Liver (tissue), 8 donors: ENCODE measurements at regions not wholly inside any gene's neighbourhood (a gene's known extent, or its start where the extent isn't known, plus 50 kb on each side); places are given as distances from the start of the nearest gene placed in this dataset.

Experiments used
- DNase-seq: peaks from one replicate; pipeline ENCODE4 v3.0.0-alpha.2; 2017; ENCODE audit warnings: low spot score
- H3K27ac ChIP-seq, 2 donors: one replicate each; pipeline ENCODE4 v1.7.0; 2013; ENCODE audit warnings: inconsistent platforms in 2 of 2, low read length in 2 of 2, control low read depth in 1 of 2, low read depth in 1 of 2, mild to moderate bottlenecking in 1 of 2
- H3K27me3 ChIP-seq, 4 donors: one replicate each; pipeline versions ENCODE4 v1.6.1 to v1.7.0; 2013; ENCODE audit warnings: low read length in 3 of 4, inconsistent platforms in 1 of 4, mild to moderate bottlenecking in 1 of 4, moderate library complexity in 1 of 4; ENCODE audit not compliant: control insufficient read depth in 4 of 4, insufficient read depth in 4 of 4
- H3K36me3 ChIP-seq, 4 donors: one replicate each; pipeline versions ENCODE4 v1.6.1 to v1.7.0; 2013; ENCODE audit warnings: low read length in 3 of 4, mild to moderate bottlenecking in 3 of 4, low read depth in 1 of 4, moderate library complexity in 1 of 4; ENCODE audit not compliant: control insufficient read depth in 4 of 4, insufficient read depth in 3 of 4
- H3K4me1 ChIP-seq, 4 donors: one replicate each; pipeline versions ENCODE4 v1.6.1 to v1.7.0; 2013; ENCODE audit warnings: low read length in 3 of 4, mild to moderate bottlenecking in 3 of 4, moderate library complexity in 1 of 4; ENCODE audit not compliant: control insufficient read depth in 4 of 4, insufficient read depth in 4 of 4
- H3K4me3 ChIP-seq, 3 donors: one replicate each; pipeline versions ENCODE4 v1.6.1 to v1.7.0; 2013; ENCODE audit warnings: low read length in 3 of 3, control low read depth in 1 of 3, low read depth in 1 of 3, mild to moderate bottlenecking in 1 of 3
- H3K9ac ChIP-seq, 2 donors: one replicate each; pipeline ENCODE4 v1.7.0; 2013; ENCODE audit warnings: low read length in 2 of 2, mild to moderate bottlenecking in 2 of 2, moderate library complexity in 2 of 2, control low read depth in 1 of 2, low read depth in 1 of 2
- H3K9me3 ChIP-seq, 4 donors: one replicate each; pipeline versions ENCODE4 v1.6.1 to v1.7.0; 2013; ENCODE audit warnings: low read length in 3 of 4; ENCODE audit not compliant: control insufficient read depth in 4 of 4
- ATF3 ChIP-seq: IDR thresholded peaks from 2 replicates; pipeline ENCODE4 v1.6.1; 2016; ENCODE audit warnings: antibody characterized with exemption
- CTCF ChIP-seq: fragments of 150-350 bp; IDR thresholded peaks from 2 replicates; pipeline ENCODE4 v1.5.1; 2017; ENCODE audit warnings: improper control_type of control experiment, low read depth, low read length; ENCODE audit not compliant: missing input control
- EGR1 ChIP-seq, 2 donors: IDR thresholded peaks; 2 replicates each; pipeline ENCODE4 v1.6.1; 2016 to 2018; ENCODE audit warnings: antibody characterized with exemption in 2 of 2, low read depth in 2 of 2
- FOXA1 ChIP-seq: IDR thresholded peaks from 2 replicates; pipeline ENCODE4 v1.6.1; 2016; ENCODE audit warnings: antibody characterized with exemption
- FOXA2 ChIP-seq: IDR thresholded peaks from 2 replicates; pipeline ENCODE4 v1.6.1; 2016; ENCODE audit warnings: antibody characterized with exemption
- GABPA ChIP-seq, 2 donors: IDR thresholded peaks in 1 of 2; conservative IDR thresholded peaks in 1 of 2; 2 replicates each; pipeline ENCODE4 v1.6.1; 2016; ENCODE audit warnings: antibody characterized with exemption in 2 of 2, mild to moderate bottlenecking in 1 of 2, moderate library complexity in 1 of 2
- HNF4A ChIP-seq, 2 donors: conservative IDR thresholded peaks; 2 replicates each; pipeline ENCODE4 v1.6.1; 2016; ENCODE audit warnings: antibody characterized with exemption in 2 of 2, mild to moderate bottlenecking in 2 of 2
- HNF4G ChIP-seq: IDR thresholded peaks from 2 replicates; pipeline ENCODE4 v1.6.1; 2016; ENCODE audit warnings: antibody characterized with exemption
- JUND ChIP-seq, 2 donors: IDR thresholded peaks; 2 replicates each; pipeline ENCODE4 v1.6.1; 2016; ENCODE audit warnings: antibody characterized with exemption in 2 of 2
- MAX ChIP-seq: IDR thresholded peaks from 2 replicates; pipeline ENCODE4 v1.6.1; 2016; ENCODE audit warnings: antibody characterized with exemption
- NR2F2 ChIP-seq: IDR thresholded peaks from 2 replicates; pipeline ENCODE4 v1.6.1; 2016; ENCODE audit warnings: antibody characterized with exemption
- REST ChIP-seq: IDR thresholded peaks from 2 replicates; pipeline ENCODE4 v1.6.1; 2016; ENCODE audit warnings: antibody characterized with exemption, mild to moderate bottlenecking
- SP1 ChIP-seq: IDR thresholded peaks from 2 replicates; pipeline ENCODE4 v1.6.1; 2018; ENCODE audit warnings: antibody characterized with exemption, mild to moderate bottlenecking
- TAF1 ChIP-seq: conservative IDR thresholded peaks from 2 replicates; pipeline ENCODE4 v1.6.1; 2016; ENCODE audit warnings: antibody characterized with exemption, mild to moderate bottlenecking
- WGBS: extraction: QIAGEN DNeasy Blood & Tissue Kit; methylation state at CpG from one replicate; pipeline ENCODE4 v1.1.7; 2013; 5-methylcytosine and 5-hydroxymethylcytosine counted together
- donor health status: healthy.
- donor health status: healthy.
- donor health status: healthy.
- donor health status: healthy.
- donor health status: healthy.

- TF ChIP-seq ATF3, result no peak
These were observed 713.8 kb downstream of the TBC1D22A start (continued) for GRCh38 chr22:47476231-47476630.

GRCh38 chr22:47474895-47475294 lies 712.4 kb downstream of the TBC1D22A start:
- Histone ChIP-seq H3K4me1 (no peaks in the 10 kb centered on the region), H3K36me3 (no peaks in the 10 kb centered on the region), H3K4me3 (no peak overlapping the region), H3K27me3 (peaks cover 0 to 7% (median 0%) of the 10 kb centered on the region in 4 donors), H3K9ac (no peak overlapping the region), H3K27ac (no peak overlapping the region), H3K9me3 (no peaks in the 10 kb centered on the region)
- TF ChIP-seq NR2F2, result no peak
- TF ChIP-seq REST, result no peak
- no peak for TF ChIP-seq TAF1
- no peak for TF ChIP-seq SP1
- TF ChIP-seq CTCF, result no peak
- TF ChIP-seq FOXA2, result no peak
- no peak for TF ChIP-seq GABPA (IDR thresholded peaks at IDR 0.05 in 1 of 2, conservative IDR thresholded peaks at IDR 0.05 in 1 of 2)
- TF ChIP-seq HNF4G, result no peak
- TF ChIP-seq EGR1 (IDR thresholded peaks at IDR 0.05; ENCODE audit: low read depth in 2 of 2), result no peak
- no peak for TF ChIP-seq FOXA1
- WGBS, result 57% methylated on average over 3 of the region's 3 CpGs
- no peak for DNase-seq

- H3K36me3 ChIP-seq, result no peaks in the 10 kb centered on the region
- H3K4me3 ChIP-seq, result no peak overlapping the region
- H3K27ac ChIP-seq, result no peak overlapping the region
These were observed 712.0 kb downstream of the TBC1D22A start for GRCh38 chr22:47474464-47474863.

More at GRCh38 chr22:47474464-47474863, 712.0 kb downstream of the TBC1D22A start:
- no peak overlapping the region for H3K9ac ChIP-seq
- no peaks in the 10 kb centered on the region for H3K4me1 ChIP-seq
- H3K27me3 ChIP-seq, result peaks cover 0 to 7% (median 0%) of the 10 kb centered on the region in 4 donors
- DNase-seq, result no peak
- TF ChIP-seq REST (no peak), SP1 (no peak), FOXA1 (no peak), FOXA2 (no peak), HNF4A (conservative IDR thresholded peaks at IDR 0.05) (no peak), JUND (IDR thresholded peaks at IDR 0.05) (no peak), MAX (no peak)
- 53% methylated on average over 6 of the region's 6 CpGs for WGBS
- H3K9me3 ChIP-seq, result no peaks in the 10 kb centered on the region
